HL-60/S4 (cell line): ENCODE measurements at regions not wholly inside any gene's neighbourhood (a gene's known extent, or its start where the extent isn't known, plus 50 kb on each side); places are given as distances from the start of the nearest gene placed in this dataset.
"Not testable (repeated sequence)": the region's sequence is repeated elsewhere in the genome, so short reads cannot be mapped to it uniquely, and the experiment has no call there.

Experiments
- in situ Hi-C: fragments of 300-500 bp; cut with MboI; formaldehyde crosslinking; loops from 2 replicates; pipeline ENCODE4 v1.14.3; 2022; ENCODE audit warnings: low sequenced_read_pairs

DNA sequence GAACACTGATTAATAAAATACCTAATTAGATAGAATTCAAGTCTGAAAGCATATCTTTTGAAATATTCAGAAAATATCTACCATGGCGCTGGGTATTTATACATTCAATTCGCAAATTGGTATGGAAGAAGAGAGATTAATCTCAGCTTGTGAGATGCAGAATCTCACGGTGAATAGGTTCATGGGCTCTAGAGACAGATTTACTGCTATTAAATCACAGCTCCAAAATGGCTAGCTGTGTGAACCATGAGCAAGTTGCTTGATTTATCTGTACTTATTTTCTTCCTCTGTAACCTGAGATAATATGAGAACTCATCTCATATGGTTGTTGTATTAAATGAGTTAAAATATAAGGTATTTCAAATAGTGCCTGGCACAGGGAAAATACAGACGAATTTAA is 556.7 kb downstream of the FBXO15 start:
- in situ Hi-C loops: no loop called here

DNA sequence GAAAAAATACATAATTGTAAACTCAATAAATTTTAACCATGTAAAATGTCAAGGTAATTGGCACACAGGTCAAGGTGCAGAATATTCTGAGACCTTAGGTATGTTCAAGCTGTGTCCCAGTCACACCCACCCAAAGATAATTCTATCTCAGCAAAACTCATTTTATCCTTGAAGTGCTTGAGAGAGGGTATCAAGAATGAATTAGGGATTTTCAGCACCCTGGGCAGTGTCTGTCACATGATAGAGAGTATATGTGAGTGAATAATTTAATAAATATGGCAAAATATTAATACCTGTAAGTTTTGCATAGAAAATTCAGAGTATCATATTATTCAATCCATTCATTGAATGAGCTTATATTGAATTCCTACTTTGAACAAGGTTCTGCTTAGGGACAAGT is 567.9 kb downstream of the FBXO15 start:
- in situ Hi-C loops: no loop called here

DNA sequence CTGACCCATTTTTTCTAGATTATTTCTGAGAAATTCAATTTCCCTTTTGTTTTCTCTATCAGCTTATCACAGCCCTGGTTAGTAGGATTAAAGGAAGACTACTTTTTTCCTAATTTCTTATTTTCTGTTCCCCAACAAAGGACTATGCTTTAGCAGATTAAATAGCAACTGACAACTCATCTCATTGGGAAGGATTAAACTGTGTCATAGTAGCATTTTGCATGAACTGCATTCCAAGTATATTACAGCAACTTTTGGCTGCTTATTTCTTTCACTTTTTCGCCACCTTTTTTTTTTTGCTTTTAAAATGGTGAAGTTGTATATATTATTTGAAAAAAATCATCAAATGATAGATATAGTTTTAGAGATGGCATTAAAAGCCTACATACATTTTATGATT is 570.3 kb downstream of the FBXO15 start:
- in situ Hi-C loops: no loop called here

DNA sequence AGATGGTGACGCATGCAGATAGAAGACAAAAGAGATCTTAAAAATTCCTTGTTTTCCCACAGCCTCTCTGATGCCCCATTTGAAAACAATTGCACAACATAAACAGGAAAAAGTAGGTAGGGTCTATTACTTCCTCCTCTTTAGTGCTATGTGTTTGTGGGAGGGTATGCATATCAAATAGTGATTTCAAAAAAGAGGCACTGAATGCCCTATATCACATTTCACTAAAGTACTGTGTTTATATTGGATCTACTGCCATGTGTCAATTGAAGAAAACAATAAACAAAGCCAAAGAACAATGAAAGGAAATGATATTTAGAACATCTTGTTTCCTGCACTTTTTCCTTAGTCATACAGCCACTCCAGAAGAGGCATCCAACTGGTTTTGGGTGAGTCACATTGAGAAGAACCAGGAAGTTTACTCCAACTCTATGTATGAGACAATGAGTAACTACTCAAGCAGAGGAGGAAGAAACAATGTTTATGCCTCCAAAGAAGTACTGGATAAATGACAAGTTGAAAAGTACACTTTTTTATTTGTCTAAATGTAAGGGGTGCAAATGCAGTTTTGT is 583.6 kb downstream of the FBXO15 start:
- in situ Hi-C loops: no loop called here

DNA sequence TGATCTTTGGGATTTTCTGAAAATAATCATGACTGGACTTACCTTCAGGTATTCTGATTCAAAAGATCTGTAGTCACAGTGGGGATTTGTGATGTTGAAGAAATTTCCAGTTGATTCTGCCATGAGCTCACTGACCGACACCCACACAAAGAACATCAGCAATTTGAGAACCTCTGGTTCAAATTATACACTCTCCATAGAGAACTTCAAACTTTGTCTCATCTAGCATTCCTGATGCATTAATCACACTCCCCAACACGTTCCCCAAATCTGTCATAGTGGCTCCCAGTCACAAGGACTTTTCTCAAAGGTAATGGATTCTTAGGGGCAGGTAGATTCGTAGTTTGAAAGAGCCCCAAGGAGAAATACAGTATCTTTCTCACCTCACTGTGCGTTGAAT is 584.3 kb downstream of the FBXO15 start:
- in situ Hi-C loops: no loop called here

DNA sequence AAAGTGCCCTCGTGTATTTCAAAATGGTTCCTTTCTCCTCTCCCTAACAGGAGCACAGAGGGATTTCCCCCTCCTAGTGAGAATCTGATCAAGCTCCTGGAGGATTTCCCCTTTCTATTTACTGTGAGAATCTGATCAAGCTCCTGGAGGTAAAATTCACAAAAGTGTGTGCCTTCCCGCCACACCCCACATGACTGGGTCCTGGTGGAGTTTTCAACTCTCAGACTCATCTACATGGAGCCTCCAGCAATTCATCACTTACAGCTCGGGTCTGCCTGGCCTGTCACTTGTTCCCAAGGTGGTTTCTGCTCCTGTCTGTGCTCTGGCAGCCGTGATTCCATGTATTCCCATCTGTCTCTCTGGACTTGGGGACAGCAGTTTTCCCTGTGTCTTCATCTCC is 590.7 kb downstream of the FBXO15 start:
- in situ Hi-C loops: no loop called here

DNA sequence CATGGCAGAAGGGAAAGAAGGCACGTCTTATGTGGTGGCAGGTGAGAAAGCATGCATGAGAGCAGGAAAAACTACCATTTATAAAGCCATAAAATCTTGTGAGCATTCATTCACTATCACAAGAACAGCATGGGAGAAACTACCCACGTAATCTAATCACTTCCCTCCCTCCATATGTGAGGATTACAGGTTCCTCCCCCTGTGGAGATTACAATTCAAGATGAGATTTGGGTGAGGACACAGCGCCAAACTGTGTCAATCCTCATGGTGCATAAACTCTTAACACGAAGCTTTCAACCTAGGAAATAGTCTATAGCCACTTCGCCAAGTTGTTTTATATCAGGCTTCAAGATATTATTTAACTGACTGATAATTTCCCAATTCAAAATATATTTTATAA is 595.5 kb downstream of the FBXO15 start:
- in situ Hi-C loops: no loop called here

DNA sequence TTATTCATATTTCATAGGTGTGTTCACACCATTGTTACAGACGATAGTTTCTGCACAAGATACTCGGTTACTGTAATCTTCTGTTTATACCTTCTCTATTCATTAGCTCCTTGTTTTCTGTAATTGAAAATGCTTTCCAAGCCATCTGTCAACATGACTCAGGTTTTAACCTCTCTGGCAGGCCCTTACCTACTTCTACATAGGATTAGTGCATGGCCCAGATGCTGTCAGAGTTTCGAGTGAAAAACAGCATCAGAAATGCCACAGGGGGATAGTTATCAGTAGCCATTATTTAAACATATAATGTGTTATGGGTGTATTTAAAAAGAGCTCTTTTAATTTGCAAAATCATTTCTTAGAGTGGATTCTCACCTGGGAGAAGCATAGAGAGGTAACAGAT is 596.4 kb downstream of the FBXO15 start:
- in situ Hi-C loops: no loop called here

DNA sequence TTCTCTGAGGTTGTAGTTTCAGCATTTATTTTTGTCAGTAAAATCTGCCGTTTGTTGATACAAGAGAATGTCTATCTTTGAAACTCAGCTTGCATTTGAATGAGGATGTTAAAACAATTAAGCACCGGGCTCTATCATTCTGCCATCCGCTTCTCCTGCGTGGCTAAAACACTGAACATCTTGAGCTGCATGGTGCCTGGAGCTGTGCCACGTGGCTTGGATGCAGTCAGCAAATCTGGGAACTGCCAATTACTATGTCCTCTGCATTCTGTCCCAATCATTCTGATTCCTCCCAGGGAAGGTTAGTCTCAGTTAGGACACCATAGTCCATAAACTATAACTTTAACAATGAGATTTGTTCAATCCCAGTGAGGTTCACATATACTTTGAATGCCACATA is 598.4 kb downstream of the FBXO15 start:
- in situ Hi-C loops: no loop called here

DNA sequence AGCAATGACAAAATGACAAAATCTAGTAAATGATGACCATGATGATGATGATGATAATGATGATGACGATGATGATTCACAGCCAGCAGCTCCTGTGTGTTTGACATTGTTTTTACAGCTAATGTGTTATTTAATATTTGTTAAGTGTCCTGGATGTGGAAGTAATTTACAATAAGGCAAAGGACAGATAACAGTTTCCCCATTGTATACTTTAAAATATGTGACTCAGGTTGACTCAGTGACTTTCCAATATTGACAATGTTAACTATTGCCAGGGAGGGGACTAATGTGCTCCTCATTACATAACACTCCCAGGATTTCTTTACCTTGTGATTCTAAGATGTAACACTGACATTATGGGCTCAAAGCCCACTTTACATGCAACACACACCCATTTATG is 602.2 kb downstream of the FBXO15 start:
- in situ Hi-C loops: no loop called here

DNA sequence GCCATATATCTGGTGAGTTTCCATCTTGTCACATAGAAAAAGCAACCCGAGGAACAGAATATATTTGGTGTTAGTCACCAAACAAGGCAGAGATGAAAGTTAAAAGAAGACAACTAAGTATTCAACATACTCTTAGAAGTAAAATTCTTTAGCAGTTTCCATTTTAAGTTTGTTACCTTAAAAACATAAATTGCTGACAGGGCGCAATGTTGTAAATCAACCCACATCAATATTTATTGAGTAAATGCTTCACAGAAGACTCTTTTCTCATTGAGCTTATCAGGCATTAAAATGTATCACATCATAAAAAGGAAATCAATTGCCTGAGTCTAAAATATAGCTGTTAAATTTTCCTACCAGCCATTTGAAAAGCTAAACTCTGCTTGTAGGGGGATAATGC is 603.0 kb downstream of the FBXO15 start:
- in situ Hi-C loops: no loop called here

DNA sequence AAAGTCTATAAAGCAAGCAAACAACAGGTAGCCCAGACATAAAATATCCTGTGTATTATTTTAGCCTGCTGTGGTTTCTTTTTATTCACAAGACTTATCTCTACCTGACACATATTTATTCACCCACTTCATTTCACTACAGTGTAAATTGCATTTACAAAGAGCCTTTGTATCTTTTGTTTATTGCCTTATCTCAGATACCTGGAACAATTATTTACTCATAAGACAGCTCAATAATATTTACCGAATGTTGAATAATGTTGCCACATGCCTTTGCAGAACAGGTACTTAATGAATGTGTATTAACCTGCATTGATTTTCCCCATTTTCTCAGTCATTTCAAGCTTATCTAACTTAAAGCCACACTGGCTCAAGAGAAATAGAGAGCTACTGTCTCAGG is 603.6 kb downstream of the FBXO15 start:
- in situ Hi-C loops: no loop called here

DNA sequence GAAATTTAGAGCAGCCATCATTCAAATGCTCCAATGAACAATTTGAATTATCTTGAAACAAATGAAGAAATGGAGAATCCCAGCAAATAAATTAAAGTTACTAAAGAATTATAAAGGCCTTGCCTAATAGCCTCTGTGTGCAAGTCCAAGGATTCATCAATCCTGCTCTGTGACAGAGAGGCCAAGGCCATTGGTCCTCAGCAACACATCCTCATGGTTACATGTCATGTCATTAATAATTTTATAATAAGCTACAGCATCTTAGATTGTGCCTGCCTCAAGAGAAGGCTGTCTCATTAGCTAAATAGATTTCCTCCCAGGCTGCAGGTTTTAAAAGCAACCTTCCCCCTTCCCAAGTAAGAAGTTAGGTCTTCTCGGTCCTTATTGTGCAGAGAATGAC is 611.6 kb downstream of the FBXO15 start:
- in situ Hi-C loops: no loop called here

DNA sequence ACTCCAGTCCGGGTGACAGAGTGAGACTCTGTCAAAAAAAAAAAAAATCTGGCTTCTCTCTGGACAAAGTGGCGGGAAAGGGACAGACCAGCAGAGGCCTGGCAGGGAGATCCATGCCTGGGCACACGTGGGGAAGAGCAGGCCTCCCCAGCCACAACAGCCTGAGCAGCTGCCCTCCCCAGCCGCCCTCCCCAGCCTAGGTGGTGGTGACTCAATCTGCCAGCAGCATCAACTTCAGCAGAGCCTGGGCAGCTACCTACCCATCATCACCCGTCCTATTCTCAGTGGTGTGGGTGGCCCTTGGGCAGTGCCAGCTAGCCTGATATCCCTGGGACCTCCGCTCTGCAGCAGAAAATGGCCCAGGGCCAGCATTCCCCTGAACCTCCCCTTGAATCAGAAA is 612.4 kb downstream of the FBXO15 start:
- in situ Hi-C loops: no loop called here

DNA sequence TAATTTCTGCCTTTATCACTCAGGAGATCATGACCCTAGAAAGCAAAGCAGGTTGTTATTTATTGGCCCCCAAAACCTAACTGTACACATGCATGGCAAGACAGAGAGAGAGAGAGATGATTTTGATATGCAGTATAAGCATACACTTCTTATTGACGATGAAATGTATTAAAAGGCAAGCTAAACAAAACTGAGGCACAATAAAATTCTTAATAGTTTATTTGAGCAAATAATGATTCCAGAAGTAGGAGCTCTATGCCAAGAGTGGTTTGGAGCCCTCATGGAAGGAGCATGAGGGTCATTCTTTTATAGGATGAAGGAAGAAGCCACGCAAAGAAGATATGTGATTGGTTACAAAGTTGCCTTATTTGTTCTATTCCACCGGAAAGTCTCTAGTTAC is 616.0 kb downstream of the FBXO15 start:
- in situ Hi-C loops: no loop called here

DNA sequence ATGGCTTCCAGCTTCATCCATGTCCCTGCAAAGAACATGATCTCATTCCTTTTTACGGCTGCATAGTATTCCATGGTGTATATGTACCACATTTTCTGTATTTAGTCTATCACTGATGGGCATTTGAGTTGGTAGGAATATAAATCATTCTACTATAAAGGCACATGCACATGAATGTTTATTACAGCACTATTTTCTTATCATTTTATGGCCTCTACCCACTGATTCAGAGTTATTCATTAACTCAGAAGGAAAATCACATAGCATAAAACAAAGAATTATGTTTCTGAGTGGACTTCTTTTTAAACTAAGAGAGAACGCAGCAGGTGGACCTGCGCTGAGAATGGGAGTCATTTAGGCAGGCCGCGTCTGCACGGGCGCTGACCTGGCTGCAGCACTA is 619.6 kb downstream of the FBXO15 start:
- in situ Hi-C loops: no loop called here

DNA sequence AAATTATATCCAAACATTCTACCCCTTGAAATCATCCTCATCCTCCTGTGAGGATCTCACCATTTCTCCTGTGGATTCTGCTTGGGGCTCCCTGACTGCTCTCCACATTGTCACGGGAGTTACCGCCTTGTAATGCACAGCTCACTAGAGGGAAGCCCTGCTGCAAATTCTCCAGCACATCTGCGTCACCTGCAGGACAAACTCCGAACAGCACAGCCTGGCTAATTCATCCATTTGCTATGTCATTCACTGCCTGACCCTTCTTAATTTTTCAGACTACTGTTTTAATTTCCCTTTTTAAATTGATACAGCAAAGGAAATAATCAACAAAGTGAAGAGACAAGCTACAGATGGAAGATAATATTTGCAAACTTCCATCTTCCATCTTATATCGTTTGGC is 627.4 kb downstream of the FBXO15 start:
- in situ Hi-C loops: no loop called here

DNA sequence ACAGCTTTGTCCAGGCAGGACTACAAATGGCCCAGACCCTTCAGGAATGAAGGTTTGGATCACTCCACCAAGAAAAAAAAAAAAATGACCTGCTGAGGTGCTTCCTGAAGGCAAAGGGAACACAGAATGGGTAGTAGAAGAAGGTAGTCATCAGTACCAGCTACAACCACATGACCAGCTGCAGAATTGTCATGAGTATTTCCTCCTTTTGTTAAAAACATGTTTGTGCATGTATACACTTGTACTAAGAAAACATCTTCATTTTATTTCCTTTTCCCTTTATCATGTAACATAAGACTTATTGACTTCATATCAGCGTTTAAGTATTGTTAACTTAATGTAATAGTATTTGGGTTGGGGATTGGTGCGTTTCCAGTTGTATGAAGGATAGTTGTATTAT is 631.6 kb downstream of the FBXO15 start:
- in situ Hi-C loops: not testable (repeated sequence)

DNA sequence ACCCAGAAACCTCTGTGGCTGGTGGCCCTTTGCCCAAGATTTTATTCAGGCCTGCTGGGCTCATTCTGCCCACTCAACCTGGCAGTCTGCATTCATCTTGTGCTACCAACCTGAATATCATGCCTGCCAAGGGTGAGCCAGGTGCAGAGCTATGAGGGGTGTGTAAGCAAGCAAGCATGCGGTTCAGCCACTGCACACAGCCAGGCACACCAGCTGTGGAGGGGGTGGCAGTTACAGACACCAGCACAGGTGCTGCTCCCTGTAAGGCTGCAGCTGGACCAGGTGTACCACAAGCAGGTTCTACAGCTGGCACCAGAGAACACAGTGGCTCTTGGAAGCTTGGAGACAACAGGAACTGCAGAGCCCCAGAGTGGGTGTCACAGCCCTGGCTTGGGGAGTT is 633.2 kb downstream of the FBXO15 start:
- in situ Hi-C loops: no loop called here

DNA sequence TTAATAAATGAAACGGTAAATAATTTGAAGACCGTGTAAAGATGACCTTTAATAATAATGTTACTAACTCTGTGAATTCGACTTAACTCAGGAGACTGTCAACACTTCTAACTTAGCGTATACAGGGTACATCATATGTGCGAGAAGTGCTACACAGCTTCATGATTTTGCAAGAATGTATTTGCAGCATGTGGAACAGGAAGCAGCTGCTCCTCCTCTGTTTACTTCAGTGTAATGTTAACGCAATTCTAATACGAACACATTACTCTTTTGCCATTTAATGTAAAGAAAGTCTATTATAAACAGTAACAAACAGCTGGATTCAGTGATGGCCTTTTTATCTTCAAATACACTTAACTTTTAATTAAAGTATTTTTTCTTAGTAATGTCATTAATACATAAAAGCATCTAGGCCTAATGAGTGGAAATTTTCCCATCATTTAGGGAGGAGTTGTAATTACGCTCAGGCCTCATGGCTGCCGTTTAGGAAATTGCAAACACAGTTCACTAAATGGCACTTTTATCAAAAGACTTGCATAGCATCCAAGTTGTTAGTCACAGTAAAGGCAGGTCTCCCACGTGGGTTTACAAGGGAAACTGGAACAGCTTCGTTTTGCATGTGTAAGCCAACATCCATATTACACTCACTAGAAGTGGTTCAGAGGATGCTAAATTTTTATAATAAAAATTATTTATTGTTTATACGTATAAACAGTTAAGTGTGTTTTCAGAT is 635.7 kb downstream of the FBXO15 start:
- in situ Hi-C loops: no loop called here

DNA sequence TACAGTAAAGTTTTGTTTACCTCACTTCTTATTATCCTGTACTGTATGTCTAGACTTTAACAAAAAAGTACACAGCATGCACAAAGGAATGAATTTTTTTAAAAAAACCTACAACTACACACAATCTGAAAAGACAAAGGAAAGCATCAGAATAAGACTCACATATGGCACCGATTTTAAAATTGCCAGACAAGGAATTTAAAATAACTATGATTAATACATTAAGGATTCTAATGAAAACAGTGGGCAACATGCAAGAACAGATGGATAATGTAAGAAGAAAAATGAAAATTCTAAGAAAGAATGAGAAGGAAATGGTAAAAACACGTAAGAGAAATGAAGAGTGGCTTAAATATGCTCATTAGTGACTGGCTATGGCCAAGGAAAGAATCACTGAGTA is 638.2 kb downstream of the FBXO15 start:
- in situ Hi-C loops: no loop called here

DNA sequence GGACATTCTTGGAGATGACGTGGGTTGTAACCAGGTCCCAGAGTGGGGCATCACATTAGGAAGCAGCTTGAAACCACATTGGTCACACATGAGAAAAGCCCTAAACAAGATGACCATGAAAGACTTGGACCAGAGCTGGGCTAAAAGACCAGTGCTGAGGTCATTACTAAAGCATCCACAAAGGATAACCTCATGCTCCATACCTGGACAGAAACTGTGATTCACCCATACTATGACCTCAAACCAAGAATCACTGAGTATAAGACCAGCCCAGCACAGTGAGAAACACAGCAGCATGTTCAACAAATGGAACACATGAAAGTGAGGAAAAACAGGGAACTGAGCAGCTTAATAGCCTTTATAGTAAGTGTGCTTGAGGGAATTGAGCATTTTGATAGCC is 635.5 kb upstream of the NETO1 start:
- in situ Hi-C loops: no loop called here

DNA sequence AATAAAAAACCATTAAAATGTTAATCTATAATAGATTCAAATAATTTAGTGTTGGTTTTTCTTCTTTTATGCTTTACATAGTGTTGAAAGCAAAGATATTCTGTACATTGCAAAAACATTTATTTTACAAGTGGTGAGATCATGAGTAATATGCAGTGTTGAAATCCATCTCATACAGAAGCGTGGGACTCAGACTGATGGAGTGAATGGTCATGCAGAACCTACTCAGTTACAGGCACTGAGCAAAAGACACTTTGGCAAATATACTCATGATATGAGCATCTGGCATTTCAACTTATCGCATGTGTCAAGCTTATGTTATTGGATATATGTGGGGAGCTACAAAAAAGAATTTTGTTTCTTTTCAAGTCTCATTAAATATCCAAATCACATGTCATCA is 620.2 kb upstream of the NETO1 start:
- in situ Hi-C loops: no loop called here
